GM21717 (cell line): ENCODE measurements at regions not wholly inside any gene's neighbourhood (a gene's known extent, or its start where the extent isn't known, plus 50 kb on each side); places are given as distances from the start of the nearest gene placed in this dataset.

ENCODE experiments used
- ATAC-seq: cut with Tn5 transposase; IDR thresholded peaks from one replicate; pipeline ENCODE4 v1.9.1; 2021; ENCODE audit warnings: mild to moderate bottlenecking, moderate library complexity; ENCODE audit not compliant: unreplicated experiment

DNA sequence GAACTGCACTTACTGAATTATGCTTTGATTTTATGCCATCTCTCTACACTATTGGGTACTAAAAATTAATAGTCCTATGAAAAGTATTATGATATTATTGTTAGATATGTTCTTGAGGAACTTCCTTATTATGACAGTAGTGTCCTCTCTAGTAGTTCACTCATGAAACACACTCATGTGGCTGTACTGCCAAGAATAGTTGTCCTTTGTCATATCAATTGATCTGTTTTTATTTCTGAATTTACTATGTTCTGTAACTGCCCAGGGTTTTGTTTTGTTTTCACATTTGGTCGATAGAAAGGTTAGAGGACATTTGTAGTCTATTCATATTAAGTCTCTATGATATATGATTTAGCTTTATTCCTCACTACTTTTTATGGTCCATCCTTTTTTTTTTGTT lies 215.2 kb downstream of the PPARGC1A start:
- ATAC-seq = no peak

DNA sequence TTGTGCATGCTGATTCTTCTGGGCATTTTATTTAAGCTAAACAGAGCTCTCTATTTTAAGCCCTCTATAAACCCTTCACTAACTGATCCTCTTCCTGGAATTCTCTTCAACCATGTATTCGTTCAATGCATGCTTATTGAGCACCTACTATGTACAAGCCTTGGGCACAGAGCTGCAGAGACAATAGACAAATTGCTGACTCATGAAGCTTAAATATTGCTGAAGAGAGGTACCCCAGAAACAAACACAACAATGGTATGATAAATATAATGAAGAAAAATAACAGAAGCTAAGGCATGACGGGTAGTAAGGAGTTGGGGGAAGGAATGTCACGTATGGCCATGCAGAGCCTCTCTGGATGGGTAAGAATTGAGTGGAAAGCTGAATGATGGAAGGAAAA lies 222.2 kb downstream of the PPARGC1A start:
- ATAC-seq = no peak

DNA sequence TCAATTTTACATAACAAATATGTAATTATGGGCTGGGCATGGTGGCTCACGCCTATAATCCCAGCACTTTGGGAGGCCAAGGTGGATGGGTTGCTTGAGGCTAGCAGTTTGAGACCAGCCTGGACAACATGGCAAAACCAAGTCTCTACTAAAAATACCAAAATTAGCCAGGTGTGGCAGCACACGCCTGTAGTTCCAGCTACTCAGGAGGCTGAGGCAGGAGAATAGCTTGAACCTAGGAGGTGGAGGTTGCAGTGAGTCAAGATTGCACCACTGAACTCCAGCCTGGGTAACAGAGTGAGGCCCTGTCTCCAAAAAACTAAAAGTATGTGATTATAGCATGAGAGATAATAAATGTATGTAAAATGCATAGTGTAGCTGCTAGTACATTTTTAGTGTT lies 229.0 kb downstream of the PPARGC1A start:
- ATAC-seq = no peak

DNA sequence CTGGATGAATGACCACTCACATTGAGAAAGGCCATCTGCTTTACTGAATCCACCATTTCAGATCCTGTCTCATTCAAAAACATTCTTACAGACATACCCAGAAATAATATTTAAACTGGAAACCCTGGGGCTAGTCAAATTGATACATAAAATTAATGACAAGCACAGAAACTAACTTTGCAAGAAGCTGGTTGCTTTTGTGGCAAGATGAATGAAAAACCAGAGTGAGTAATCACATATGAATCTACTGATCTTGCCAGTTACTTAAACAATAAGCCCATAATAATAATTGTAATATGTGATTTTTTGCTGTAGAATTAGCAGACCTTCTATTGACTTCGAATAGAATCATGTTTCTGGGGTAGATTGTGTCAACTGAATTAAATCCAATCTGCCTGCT lies 235.1 kb downstream of the PPARGC1A start:
- no peak for ATAC-seq

DNA sequence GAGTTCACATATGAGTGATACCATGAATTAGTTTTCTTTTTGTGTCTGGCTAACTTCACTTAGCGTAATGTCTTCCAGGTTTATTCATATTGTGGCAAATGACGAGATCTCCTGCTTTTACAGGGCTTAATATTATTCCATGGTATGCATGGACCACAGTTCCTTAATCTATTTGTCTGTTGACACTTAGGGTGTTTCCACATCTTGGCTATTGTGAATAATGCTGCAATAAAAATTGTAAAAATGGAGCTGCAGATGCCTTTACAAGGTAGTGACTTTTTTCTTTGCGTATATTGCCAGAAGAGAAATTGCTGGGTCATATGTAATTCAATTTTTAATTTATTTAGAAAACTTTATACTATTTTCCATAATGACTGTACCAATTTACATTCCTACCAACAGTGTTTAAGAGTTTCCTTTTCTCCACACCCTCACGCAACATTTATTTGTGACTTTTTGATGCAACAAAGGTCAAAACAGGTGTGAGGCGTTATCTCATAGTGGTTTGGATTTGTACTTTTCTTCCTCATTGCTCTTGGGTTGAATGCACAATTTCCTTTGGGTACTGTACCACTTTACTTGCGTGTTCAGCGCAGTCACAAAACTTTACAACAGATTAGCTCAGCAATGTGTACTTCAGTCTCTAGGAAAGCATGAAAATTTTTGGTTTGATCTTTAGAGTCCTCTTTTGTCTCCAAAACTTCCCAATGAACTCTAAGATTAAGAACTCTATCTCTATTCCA lies 240.8 kb downstream of the PPARGC1A start:
- ATAC-seq = no peak

DNA sequence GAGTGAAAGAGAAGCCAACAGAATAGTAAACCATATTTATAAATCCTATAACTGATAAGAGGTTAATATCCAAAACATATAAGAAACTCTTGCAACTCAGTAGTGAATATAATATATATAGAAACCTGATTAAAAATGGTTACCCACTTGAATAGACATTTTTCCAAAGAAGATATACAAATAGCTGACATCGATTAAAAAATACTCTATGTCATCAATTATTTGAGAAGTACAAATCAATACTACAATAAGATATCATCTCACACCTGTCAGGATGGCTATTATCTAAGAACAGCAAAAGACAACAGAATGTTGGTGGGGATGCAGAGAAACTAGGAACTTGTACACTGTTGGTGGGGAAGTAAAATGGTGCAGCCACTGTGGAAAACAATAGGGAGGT lies 254.4 kb downstream of the PPARGC1A start:
- ATAC-seq = no peak

DNA sequence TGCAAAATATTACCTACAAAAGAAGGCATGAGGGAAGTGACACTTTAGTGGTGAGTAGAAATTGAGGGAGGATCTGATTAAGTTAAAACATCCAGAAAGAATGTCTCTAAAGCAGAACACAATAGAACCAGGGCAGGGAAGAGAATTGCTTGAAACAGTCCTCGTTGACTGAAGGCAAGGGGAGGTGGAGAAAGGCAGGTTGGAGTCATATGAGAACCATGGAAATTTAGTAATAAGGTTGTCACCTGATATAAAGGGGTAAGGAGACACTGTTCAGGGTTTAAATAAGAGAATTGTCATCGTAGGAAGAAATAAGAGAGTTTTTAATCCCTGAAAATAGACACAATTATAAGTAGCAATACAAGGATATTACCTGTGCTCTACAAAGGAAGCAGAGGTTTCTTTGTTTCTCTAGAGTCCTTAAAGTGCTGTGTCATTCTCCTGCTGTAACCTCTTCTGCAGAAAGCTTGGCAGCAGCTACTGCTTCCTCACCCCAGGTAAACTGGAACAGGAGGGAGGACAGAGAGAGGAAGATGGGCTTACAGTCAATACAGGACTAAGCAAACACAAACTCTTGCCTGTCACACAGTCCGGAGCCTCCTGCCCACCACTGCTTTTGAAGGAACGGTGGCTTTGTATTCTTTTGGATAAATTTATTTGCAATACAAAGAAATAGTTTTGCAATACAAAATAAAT lies 258.4 kb downstream of the PPARGC1A start:
- no peak for ATAC-seq

DNA sequence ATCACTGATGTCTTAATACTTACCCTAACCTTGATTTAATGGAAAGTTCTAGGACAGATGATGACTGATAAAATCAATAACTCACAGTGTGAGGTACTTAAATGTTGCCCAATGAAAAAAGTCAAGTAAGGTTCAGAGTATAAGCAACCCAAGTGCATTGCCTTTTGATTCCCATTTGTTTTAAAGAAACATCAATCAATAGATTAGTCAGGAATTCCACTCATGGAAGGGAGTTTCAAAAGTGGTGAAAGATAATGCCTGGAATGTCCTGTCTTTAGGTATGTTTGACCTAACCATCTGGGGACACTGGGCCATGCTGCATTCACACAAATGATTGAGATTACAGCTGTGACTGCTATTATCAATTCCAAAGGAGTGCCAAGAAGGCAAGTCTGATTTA lies 259.7 kb downstream of the PPARGC1A start:
- ATAC-seq = no peak

DNA sequence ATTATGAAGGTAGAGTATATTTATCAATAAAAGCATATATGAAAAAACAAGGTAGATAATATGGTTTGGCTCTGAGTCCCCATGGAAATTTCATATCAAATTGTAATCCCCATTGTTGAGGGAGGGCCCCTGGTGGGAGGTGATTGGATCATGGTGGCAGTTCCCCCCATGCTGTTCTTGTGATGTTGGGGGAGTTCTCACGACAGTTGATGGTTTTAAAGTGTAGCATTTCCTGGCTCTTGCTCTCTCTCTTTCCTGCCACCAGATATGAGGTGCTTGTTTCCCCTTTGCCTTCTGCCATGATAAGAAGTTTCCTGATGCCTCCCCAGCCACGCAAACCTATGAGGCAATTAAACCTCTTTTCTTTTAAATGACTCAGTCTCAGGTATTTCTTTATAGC lies 260.4 kb downstream of the PPARGC1A start:
- no peak for ATAC-seq

DNA sequence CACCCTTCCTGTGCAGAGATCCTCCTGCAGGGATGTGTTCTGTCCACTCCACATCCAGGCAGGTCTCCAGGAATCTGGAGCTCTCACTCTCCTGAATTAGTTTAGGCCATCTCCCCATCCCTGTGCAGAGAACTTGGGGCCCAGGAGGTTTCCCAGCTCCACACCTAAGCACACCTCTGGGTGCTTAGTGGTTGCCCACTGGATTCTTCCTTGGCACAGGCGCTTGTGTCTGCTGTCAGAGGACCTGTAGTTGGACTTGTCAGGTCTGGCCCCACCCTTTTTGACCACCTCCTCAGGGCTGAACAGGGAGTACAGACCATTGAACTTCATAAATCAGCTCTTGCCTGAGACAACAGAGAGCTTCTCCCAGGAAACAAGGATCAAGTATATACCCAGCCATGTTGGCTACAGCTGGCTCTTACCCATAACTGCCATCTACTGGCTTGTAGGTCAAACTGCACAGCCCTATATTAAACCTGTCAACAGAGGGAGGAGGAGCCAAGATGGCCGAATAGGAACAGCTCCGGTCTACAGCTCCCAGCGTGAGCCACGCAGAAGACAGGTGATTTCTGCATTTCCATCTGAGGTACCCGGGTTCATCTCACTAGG lies 275.5 kb downstream of the PPARGC1A start:
- peak; percentile 95 for ATAC-seq

DNA sequence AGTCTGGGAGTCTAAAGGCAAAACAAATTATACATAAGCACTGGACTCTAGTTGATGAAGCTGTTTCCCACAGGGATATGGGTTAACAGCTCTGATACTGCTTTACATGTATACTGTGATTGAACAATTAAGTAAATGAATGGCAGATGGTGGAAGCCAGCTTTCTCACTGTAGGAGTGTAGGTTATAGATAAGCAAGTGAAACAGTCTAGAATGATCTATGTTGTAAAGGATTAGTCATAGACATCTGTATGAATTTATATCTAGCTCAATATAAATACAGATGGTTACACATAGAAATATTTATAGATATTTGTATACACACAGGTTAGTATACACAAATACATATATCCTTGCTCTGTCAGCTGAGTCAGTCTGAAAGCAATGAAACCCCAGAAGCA lies 276.1 kb downstream of the PPARGC1A start:
- no peak for ATAC-seq

DNA sequence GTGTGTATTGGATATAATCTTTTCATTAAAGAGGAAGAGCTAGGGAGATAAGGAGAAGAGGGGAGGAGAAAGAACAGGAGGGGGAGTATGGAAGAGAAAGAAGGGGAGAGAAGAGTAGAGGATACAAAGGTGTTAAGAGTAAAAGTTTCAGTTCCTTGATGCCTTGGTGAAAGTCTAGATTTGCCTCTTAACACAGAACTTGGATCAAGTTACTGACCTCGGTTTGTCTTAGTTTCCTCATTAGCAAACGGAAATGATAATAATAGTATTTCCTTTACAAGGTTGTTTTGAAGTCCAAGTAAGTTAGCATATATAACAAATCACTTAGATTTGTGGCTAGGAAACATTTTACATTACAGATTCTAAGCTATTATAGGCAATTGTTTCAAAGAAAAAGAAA lies 287.1 kb downstream of the PPARGC1A start:
- no peak for ATAC-seq

DNA sequence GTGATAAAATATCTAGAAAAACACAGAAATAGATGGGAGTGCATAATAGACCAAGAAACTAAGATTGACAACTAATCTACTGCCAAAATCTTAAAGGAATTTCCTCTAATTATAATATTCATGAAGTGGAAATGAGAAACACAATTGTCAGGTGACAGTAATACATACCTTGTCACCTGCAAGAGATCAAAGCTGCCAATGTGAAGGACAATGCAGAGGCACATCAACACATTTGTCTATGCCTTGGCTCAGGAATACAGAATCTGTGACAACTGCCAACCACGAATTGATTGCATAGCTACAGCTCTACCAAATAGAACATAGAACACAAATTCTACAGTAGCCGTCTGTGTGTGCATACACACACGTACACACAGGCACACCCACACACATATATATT lies 295.7 kb downstream of the PPARGC1A start:
- no peak for ATAC-seq

DNA sequence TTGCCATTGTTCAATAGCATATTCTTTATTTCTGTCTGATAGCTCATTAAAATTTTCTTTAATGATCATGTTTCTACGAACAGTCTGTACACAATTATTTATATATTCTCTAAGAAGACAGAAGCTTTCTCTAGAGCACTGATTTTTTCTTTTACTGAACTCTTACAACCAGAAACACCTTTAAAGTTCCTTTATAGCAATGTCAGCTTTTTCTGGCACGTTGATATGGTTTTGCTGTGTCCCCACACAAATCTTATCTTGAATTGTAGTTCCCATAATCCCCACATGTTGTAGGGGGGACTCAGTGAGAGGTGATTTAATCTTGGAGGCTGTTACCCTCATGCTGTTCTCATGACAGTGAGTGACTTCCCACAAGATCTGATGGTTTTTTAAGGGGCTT lies 299.4 kb downstream of the PPARGC1A start:
- ATAC-seq = no peak

DNA sequence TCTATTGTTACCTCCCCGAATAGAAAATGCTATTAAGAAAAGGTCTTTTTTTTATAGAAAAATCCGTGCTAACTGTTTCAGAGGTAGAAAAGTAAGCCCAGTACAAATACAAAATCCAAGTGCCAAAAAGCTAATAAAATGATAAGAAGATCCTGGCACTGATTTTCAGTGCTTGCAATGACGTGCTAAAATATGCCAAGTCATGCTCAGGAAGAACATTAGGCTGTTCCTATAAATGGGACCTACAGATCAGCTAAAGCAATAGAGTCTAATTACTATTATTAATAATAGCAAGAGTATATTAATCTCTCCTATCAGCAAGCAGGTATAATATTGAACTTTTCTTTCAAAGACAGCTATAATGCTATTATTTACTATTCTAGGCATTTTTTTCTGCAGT lies 305.8 kb downstream of the PPARGC1A start:
- ATAC-seq = no peak

DNA sequence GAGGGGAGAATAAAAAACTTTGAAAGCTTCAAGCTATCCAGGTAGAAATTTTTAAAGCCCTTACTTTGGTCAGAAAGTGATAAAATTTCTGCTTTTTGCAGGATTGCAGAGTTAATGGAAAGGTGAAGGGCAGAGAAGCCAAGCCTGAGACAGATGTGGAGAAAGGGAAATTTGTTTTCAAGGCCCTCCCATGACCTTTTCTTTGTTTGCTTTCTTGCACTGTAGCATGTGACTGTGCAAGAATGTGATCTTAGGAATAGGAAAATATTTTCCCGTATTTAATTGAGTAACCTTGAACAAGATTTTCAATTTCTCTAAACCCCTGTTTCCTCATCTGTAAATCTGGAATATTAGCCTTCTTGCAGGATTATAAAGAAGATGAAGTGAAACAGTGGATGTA lies 307.2 kb downstream of the PPARGC1A start:
- ATAC-seq = no peak

DNA sequence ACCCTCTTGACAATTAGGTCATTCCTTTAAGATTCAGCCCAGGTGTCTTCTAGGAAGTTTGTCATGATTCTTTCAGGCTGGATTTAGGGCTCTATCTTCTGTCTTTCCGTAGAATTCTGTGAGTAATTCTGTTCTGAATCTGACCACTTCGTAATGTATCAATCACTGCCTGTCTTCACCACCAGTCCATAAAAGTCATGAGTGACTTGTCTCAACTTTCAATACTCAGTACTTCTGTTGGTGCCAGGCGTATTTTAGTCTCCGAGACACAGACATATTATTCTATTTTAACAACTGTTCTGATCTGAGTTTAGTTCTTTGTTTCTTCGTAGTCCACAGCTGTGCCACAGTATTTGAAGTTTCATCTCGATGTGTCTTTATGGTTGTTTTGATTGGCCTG lies 310.7 kb downstream of the PPARGC1A start:
- ATAC-seq = no peak

DNA sequence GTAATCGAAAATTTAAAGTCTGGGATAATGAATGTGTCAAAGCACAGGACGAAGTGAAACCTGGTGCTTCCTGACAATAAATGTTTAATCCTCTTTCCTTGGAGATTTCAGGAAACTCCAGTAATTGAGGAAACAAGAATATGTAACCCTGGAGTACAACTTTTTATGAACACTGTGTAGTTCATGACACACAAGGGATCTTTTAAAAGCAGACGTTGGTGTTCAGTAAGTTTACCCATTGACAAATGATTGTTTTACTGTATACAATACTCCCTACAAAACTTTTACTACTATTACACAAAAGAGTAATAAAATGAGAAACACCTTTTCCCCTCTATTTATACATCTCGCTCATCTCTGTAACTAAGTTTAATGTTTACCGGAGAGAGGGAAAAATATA lies 312.4 kb downstream of the PPARGC1A start:
- no peak for ATAC-seq

DNA sequence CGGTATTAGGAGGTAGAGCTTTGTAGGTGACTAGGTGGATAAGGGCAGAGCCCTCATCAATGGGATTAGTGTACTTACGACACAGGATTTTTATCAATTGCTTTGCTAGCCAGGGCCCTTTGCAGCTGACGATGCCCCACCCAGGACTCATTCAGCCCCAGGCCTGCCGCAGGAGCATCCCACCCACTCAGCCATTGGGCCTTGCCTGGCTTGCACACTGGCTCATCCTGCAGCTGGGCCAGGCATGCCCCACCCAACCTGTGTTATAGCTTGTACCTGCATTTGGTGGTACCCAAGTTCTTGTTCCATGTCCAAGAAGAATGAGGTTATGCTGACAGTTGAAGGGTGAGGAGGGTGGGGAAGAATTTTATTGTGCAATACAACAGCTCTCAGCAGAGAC lies 317.5 kb downstream of the PPARGC1A start:
- ATAC-seq = no peak

DNA sequence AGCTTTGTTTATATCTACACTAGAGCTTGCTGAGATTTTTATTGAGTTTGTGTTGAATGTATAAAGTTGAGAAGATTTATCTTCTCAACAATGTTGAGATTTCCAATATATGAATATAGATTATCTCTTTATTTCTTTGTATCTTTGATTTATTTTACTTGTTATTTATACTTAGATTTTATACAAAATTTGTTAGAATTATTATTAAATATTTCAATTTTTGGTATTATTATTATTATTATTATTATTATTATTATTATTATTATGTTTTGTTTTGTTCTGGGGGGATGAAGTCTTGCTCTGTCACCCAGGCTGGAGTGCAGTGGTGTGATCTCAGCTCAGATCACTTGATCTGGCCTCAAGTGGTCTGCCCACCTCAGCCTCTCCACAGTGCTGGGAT lies 322.5 kb downstream of the PPARGC1A start:
- ATAC-seq = no peak

DNA sequence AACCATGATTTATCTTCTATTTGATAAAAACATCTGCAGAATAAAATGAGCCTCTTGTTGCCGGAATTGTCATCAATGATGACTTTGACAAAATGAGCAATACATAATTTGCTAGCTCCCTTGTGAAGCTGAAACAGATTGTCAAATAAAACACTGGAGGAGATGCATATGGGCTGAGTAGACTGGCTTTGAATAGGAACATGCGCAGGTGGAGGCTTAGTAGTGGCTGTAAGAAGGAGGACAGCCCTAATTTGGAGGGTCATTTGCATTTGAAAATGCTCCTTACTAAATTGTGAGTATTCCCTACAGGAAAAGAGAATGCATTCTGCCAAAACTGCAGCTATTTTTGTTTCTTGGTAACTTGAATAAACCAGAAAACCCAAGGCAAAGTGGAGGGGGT lies 329.1 kb downstream of the PPARGC1A start:
- ATAC-seq = no peak

DNA sequence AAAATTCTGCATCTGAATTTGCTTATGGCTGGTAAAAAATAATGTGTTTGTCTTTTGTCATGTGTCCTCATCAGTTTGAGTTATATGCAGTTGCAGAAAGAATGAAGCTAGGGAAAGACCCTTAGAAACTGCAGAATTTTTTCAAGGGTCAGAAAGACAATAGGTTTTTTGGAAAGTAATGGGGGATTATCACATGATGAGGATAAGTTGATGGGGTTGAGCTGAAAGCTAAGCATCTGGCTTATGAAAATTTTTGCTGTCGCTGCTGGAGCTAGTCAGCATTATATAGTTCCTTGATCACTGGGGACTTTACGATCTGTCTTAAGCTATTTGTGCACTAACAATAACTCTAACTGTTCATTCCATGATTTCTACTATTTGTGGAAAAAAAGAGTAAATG lies 331.7 kb downstream of the PPARGC1A start:
- no peak for ATAC-seq
